Nephron progenitor cell (in vitro differentiated cells): ENCODE measurements at regions not wholly inside any gene's neighbourhood (a gene's known extent, or its start where the extent isn't known, plus 50 kb on each side); places are given as distances from the start of the nearest gene placed in this dataset.

ENCODE experiments used
- DNase-seq: peaks from one replicate; pipeline ENCODE4 v3.0.0; 2021
- H3K27ac Mint-ChIP-seq: 2 replicates; pipeline ENCODE4 v1.8.0; 2021; ENCODE audit warnings: mild to moderate bottlenecking, moderate library complexity, mixed read lengths
- H3K27me3 Mint-ChIP-seq: 2 replicates; pipeline ENCODE4 v1.8.0; 2021; ENCODE audit warnings: mild to moderate bottlenecking, low read depth, mixed read lengths; ENCODE audit not compliant: poor library complexity
- H3K36me3 Mint-ChIP-seq: 2 replicates; pipeline ENCODE4 v1.8.0; 2021; ENCODE audit warnings: low read depth, mixed read lengths
- H3K4me1 Mint-ChIP-seq: 2 replicates; pipeline ENCODE4 v1.8.0; 2021; ENCODE audit warnings: mixed read lengths
- H3K4me3 Mint-ChIP-seq: 2 replicates; pipeline ENCODE4 v1.8.0; 2021; ENCODE audit warnings: mild to moderate bottlenecking, moderate library complexity, mixed read lengths
- H3K9me3 Mint-ChIP-seq: 2 replicates; pipeline ENCODE4 v1.8.0; 2021; ENCODE audit warnings: mild to moderate bottlenecking, moderate library complexity, mixed read lengths
- TF ChIP-seq, protein P1 (sequence below): fragments of 200-600 bp; sonication (generic); IDR thresholded peaks from 2 replicates; pipeline ENCODE4 v1.5.0; 2021; ENCODE audit warnings: antibody characterized with exemption

DNA sequence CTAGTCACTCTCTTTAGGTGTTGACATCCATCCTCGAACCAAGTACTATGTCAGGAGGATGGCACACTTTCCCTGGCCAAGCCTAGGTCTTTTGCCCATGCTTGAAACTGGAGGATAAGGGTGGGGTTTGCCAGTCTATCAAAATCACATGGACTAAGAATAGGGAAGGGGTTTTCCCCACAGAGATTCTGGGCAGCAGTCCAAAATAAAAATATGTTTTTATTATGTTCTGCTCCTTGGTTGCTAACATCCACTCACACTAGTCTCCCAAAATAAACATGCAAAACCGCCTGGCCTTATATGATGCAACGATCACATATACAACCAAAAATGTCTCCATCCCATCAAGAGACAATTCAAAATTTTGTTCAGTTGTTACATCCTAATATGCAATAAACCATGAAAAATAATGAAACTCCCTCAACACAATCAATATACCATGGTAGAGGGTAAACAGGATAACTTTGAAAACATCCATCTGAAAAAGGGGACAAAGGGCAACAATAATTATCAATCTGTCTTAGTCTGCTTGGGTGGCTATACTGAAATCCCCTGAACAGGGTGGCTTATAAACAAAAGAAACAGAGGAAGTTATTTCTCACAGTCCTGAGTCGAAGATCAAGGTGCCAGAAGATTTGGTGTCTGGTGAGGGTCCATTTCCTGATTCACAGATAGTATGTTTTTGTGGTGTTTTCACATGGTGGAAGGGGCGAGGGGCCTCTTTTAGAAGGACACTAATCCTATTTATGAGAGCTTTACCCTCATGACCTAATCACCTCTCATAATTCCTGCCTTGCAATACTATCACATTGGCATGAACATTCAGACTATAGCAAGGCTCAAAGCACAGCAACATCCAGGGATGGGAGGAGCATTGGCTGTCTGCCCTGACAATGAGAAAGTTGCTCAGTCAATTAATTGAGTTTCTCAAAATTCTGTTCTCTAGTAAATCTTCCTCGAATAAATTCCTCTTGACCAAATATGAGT is 159.3 kb downstream of the ETV1 start:
- no peak overlapping the region for H3K4me3 Mint-ChIP-seq
- H3K36me3 Mint-ChIP-seq = no peaks in the 10 kb centered on the region
- peaks cover 9% of the 10 kb centered on the region for H3K4me1 Mint-ChIP-seq
- no peak overlapping the region for H3K27ac Mint-ChIP-seq
- H3K27me3 Mint-ChIP-seq = no peaks in the 10 kb centered on the region
- TF ChIP-seq, protein P1, sequence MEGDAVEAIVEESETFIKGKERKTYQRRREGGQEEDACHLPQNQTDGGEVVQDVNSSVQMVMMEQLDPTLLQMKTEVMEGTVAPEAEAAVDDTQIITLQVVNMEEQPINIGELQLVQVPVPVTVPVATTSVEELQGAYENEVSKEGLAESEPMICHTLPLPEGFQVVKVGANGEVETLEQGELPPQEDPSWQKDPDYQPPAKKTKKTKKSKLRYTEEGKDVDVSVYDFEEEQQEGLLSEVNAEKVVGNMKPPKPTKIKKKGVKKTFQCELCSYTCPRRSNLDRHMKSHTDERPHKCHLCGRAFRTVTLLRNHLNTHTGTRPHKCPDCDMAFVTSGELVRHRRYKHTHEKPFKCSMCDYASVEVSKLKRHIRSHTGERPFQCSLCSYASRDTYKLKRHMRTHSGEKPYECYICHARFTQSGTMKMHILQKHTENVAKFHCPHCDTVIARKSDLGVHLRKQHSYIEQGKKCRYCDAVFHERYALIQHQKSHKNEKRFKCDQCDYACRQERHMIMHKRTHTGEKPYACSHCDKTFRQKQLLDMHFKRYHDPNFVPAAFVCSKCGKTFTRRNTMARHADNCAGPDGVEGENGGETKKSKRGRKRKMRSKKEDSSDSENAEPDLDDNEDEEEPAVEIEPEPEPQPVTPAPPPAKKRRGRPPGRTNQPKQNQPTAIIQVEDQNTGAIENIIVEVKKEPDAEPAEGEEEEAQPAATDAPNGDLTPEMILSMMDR = no peak
- DNase-seq = no peak
- no peaks in the 10 kb centered on the region for H3K9me3 Mint-ChIP-seq

DNA sequence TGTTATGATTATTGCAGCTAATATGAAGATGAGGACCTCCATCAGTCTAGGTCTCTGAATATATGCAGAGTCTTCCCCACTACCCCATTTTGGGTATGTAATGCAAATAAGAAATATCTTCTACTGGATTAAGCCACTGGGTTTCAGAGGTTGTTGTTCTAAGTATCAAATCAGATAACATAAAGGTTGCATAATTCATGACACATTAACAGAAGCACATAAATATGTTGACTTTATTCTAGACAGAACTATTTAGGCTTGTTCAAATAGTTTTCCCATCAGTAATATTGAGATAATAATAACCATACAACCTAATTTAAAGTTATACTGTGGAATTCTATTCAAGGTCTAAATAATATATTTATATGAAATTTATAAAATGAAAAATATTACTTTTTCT is 157.1 kb downstream of the ETV1 start:
- no peaks in the 10 kb centered on the region for H3K36me3 Mint-ChIP-seq
- H3K27ac Mint-ChIP-seq = no peak overlapping the region
- no peak overlapping the region for H3K4me3 Mint-ChIP-seq
- H3K4me1 Mint-ChIP-seq = peaks cover 9% of the 10 kb centered on the region
- H3K9me3 Mint-ChIP-seq = no peaks in the 10 kb centered on the region
- TF ChIP-seq, protein P1 = no peak
- DNase-seq = no peak
- H3K27me3 Mint-ChIP-seq = no peaks in the 10 kb centered on the region

DNA sequence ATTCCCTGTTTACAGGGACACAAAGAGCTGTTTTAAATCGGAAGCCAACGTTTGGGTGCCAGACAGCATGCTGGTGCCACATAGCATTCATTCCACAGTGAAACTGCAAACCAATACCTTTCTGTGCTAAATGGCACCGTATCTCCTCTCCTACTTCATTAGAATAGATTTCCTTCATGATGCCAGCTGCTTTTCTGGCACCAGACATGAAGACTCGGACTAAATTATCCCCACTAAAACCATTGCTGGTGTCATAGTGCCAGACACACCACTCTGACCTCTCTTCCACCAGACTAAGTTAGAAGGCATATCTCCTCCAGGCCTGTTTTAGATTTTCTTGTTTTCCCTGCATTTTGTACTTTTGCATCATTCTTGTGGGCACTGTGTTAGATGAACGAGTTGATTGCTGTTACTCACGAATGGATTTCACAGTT is 155.1 kb downstream of the ETV1 start:
- H3K4me3 Mint-ChIP-seq = no peak overlapping the region
- H3K27me3 Mint-ChIP-seq = no peaks in the 10 kb centered on the region
- peaks cover 9% of the 10 kb centered on the region for H3K4me1 Mint-ChIP-seq
- H3K27ac Mint-ChIP-seq = no peak overlapping the region
- no peaks in the 10 kb centered on the region for H3K36me3 Mint-ChIP-seq
- TF ChIP-seq, protein P1 = no peak
- no peak for DNase-seq
- H3K9me3 Mint-ChIP-seq = no peaks in the 10 kb centered on the region

DNA sequence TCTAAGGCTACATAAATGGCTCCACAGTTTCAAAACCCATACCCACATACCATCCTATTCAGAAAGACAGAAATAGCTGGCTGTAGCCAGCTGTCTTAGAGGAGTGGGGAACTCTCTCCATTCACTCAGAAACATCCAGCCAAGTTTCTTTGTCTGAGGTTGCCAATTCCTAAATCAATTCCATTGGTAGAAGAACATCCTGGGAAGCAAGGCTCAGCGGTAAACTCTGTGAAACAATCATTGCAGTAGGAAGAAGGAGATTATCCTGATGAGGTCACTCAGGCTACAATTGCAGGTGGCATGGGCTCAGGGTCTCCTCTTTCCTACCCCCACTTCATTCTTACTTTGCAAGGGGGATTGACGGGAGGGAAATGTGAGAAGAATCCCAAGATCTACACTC is 154.0 kb downstream of the ETV1 start:
- H3K36me3 Mint-ChIP-seq = no peaks in the 10 kb centered on the region
- TF ChIP-seq, protein P1 = no peak
- H3K4me3 Mint-ChIP-seq = no peak overlapping the region
- H3K27me3 Mint-ChIP-seq = no peaks in the 10 kb centered on the region
- H3K27ac Mint-ChIP-seq = no peak overlapping the region
- H3K4me1 Mint-ChIP-seq = peaks cover 5% of the 10 kb centered on the region
- DNase-seq = no peak
- no peaks in the 10 kb centered on the region for H3K9me3 Mint-ChIP-seq

GRCh38 chr7:13839063-13839462 is 150.4 kb downstream of the ETV1 start:
- no peaks in the 10 kb centered on the region for H3K4me1 Mint-ChIP-seq
- no peaks in the 10 kb centered on the region for H3K9me3 Mint-ChIP-seq

More at GRCh38 chr7:13839063-13839462, 150.4 kb downstream of the ETV1 start:
- no peak for DNase-seq
- no peak overlapping the region for H3K27ac Mint-ChIP-seq
- H3K27me3 Mint-ChIP-seq = peaks cover 3% of the 10 kb centered on the region
- H3K4me3 Mint-ChIP-seq = no peak overlapping the region
- TF ChIP-seq, protein P1 = no peak
- H3K36me3 Mint-ChIP-seq = no peaks in the 10 kb centered on the region
